ENCODE measurements at regions not wholly inside any gene's neighbourhood (a gene's known extent, or its start where the extent isn't known, plus 50 kb on each side); places are given as distances from the start of the nearest gene placed in this dataset.
"Not testable (repeated sequence)": the region's sequence is repeated elsewhere in the genome, so short reads cannot be mapped to it uniquely, and the experiment has no call there.

DNA sequence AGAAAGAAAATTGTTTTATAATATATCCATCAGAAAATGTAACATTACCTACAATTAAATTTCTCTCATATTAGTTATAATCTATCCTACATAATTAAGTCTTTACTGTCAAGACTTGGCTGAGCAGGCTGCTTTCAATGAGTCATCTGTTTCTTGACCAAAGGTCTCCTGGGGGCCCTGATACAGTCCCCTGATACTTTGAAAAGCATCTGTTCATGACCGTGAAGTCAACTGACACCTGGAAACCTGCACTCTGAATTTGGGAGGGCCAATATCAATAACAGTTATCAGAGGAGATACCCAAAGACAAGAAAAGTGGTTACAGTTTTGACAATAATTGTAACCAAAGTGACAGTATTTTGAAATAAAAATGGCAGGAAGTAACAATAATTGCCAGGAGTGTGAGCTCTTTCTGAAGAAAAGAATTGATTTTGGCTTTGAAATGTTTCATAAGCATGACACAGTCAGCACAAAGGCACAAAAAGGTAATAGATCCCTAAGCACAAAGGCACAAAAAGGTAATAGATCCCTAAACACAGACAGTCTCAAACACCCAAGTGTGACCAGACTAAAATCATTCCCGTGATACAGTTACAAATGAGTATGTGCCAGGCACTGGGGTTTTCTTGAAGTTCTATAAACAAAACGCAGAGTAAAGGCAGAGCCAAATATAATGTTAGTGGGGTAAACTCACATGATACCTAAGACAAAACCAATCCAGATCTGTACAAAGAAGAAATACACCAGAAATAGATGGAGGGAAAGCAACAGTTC lies 260.7 kb downstream of the PLOD2 start:
- no peak for DNase-seq

DNA sequence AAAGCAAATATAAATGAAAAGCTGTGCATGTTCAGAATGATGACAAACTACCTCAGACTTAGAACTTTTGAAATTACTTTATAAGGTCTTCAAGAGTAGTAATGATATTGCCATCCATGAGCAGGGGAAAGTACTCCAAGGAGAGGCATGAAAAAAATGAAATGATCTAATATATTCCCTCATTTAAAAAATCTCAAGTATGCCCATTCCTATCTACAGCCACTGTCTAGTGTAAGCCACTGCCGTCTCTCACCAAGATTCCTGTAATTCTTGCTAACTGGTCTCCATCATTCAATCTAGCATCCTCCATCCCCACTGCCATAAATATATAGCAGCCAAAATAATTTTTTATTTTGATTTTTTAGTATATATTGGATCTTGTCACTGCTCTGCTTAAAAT lies 258.8 kb downstream of the PLOD2 start:
- no peak for DNase-seq

DNA sequence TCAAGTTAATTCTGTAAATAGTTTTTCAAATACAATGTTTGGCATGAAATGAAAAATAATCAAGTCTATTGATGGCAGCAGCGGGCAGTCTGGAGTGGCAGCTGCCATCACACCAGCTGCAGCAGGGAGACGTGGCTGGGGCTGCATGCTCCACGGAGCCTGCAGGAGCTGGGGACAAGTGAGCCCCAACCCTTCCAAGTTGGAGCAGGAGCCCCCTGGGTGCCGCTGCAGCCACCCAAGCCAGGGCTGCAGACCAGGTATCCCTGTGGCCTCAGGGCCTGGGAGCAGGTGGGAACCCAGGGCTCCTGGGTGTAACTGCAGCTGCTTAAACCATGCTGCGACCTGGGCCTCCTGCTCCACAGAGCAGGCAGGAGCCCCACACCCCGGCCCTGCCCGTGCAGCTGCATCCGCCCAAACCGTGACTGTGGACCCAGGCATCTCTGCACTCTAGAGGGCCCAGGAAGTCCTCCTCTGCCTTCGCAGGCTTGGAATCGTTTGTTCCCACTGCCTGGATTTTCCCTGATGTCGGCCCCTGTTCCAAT lies 257.4 kb downstream of the PLOD2 start:
- DNase-seq = no peak

DNA sequence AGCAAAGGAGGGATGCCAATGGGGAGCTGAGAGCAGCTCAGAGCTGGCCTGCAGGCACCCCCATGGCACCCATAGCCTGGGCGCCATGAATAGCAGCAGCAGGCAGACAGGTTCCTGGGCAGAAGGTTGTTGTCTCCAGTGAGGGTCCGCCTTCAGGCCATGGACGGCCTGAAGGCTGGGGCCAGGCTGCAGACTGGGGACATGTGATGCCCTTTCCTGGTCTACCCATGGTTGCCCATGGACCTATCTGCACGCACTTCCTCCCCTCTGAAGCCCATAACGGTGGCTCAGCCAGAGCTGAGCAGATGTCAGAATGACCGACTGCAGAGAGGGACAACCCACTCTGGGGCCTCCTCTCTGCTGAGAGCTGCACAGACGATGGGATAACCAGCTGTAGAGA lies 256.8 kb downstream of the PLOD2 start:
- DNase-seq = no peak

DNA sequence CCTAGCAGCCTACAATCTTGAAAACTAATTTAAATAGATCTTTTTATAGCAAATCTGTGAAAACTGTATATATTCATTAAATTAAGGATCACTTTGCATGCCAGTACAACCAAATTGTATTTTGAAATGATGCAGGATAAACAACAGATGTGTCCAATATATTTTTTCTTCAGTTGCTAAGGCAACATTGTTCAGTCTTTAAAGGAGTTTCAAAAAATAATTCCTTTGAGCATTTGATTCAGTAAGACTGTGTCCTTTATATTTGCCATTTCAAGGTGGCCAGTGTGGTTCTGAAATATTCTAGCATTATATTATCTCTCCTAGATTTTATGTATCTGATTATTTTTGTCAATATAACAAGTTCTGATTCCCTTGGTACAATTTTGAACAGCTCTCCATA lies 254.7 kb downstream of the PLOD2 start:
- no peak for DNase-seq

DNA sequence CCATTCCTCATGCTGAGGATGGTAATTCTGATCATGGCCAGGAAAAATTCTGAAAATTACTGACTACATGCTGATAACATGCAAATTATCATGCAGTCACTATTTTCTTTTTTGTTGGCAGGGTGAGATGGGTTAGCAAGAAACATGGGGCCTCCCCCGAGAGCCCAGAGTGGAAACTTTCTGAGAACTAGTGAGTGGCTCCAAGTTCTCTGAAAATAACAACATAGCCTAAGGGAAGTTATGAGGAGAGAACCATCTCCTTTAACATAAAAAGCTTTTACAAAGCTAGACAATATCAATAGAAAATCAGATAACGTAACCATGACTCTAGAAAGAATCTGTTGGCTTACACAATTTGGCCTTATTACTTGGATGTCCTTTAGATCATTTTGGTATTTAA lies 254.2 kb downstream of the PLOD2 start:
- DNase-seq = no peak

DNA sequence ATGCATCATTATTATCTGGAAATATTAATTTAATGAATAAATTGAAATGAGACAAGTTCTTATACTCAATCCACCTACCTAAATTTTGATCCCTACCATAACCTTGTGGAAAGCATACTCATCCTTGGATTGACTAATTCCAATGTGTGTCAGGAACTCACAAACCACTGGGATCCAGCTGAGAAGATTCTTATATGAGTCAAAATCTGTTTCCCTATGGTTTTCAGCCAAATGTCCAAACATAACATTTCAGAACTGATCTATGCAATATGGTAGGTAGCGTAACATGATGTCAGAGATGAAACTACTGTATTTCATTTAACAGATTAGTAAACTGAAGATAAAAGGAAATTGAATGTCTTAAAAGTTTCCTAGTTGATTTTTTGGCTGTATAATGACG lies 250.0 kb downstream of the PLOD2 start:
- DNase-seq = no peak

DNA sequence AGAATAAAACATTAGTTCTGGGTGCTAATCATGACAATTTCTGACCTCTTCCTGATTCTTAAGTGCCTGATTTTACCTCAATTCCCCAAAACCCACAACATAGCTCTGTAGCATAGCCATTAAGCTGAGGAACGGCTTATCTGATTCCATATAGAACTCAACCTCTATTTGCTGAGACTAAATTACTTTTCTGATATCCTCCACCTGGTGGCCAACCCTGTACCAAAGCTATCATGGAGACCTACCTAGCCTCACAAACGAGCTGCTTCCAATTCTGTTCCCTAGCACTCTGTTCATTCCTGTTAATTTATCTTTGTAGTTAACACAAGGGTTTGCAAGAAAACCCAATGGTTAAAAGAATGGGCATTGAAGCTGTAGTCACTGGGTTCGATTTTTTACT lies 245.2 kb downstream of the PLOD2 start:
- no peak for DNase-seq

DNA sequence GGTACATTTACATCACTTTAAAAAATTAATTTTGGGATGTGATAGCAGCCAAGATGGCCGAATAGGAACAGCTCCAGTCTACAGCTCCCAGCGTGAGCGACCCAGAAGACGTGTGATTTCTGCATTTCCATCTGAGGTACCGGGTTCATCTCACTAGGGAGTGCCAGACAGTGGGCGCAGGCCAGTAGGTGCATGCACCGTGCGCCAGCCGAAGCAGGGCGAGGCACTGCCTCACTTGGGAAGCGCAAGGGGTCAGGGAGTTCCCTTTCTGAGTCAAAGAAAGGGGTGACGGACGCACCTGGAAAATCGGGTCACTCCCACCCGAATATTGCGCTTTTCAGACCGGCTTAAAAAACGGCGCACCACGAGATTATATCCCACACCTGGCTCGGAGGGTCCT lies 233.2 kb downstream of the PLOD2 start:
- not testable (repeated sequence) for DNase-seq

DNA sequence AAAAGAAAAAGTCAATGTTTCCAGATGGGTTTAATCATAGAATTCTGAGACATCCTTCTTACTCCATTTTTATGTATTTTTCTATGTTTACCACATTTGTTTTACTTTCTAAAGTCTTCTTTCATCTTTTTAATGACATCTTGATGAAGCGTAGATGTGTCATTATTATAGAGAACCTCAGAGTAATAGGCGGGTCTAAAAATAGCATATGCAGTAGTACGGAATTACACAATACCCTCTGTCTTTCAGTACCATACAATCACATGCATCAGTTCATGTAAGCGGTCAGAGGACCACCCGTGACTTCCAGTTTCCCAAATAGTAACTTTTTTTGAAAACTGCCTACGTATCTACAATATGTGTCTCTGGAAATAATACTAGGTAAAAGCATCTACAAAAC lies 224.0 kb downstream of the PLOD2 start:
- DNase-seq = no peak

DNA sequence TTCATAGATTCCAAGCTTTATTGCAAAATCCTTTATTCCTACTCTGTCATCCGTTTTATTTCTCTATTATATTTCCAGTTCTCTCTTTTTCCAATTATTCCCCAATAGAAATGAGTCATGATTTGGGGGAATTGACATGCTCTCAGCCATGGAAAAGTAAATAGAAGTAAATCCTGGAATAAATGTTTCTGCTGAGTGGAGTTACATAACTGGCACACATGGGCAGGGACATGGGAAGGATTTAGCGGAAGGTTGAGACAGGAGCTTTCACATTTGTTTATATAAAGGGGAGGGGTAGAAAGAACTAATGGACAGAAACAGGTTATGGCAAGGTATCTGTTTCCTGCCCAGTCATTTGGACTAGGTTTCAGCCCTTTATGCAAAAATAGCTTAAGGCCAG lies 221.6 kb downstream of the PLOD2 start:
- no peak for DNase-seq

DNA sequence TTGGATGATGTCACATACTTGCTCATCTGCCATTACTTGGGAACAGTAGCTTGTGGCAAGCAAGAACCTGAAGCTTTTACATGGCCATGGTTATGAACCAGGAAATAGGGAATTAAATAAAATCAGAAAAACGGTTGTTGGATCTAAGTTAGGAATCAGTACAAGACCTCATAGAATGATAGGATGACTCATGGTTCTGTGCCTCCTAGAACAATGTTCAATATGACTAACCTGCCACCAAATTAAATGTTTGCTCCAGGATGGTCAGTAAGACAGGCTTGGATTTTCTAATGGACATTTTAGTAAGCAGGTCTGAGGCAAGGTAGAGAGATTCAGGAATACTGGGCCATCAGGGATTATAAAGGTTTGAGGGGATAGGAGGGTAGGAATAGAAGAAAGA lies 218.9 kb downstream of the PLOD2 start:
- no peak for DNase-seq

DNA sequence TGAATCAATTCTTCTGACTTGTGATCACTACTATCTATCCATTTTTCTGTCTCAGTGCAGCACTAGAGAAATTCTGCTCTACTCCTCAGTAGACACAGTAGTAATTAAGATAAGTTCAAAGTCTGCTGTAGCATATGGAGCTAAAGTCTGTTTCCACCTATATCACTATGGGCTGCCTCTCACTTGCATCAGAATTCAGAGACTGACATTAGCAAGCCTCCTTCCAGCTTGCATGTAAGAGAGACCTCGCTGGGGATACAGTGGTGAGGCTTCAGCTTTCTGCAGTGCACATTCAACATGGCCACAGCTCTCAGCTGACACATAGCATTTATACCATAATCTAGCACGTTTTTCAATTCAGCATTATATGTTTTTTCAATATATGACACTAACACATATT lies 217.0 kb downstream of the PLOD2 start:
- DNase-seq = no peak

DNA sequence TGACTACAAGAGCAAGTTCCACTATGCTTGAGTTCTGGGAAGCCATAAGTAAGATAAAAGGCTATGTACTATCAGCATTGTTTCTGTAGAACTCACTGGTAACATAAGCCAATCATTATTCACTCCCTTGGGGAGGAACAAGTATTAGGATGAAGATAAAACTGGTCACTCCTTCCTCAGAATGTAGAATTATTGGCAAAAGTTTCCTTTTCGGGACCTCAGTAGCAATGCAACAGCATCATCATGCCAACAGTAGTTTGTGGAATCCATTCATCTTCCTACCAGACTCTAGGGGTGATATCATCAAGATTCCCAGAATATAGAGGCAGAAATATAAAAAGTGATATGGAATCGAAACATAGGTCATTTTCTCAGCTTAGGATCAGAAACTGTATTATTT lies 209.5 kb downstream of the PLOD2 start:
- DNase-seq = no peak

DNA sequence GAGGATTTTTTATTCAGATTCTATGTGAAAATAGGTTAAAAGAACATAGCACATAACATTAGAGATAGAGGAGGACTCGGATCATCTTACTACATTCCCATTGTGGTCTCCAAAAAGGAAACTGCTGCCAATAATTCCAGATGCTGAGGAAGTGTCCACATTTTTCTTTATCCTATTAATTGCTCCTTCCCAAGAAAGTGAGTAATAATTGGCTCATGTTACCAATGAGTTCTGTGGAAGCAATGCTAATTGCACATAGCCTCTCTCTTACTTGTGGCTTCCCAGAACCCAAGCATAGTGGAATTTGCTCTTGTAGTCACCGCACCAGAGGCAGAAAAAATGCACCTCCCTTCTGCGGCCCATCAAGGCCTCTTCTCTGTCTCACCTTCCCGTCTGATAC lies 208.4 kb downstream of the PLOD2 start:
- no peak for DNase-seq

DNA sequence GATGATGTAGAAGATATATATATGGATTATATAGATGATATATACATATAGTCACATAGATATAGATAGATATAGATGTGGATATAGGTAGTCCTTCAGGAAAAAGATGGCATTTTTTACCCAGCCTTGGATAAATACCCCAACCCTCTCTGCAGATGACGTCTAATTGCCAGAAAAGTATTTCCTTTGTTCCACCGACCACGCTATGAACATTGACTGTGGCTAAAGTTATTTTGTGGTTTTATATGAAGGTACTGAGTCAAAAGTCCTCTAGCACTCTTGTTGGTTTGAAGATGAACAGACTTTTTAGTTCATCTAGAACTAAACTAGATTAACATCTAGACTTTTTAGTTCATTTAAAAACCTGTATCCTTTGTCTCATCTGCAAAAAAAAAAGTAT lies 207.7 kb downstream of the PLOD2 start:
- DNase-seq = no peak

DNA sequence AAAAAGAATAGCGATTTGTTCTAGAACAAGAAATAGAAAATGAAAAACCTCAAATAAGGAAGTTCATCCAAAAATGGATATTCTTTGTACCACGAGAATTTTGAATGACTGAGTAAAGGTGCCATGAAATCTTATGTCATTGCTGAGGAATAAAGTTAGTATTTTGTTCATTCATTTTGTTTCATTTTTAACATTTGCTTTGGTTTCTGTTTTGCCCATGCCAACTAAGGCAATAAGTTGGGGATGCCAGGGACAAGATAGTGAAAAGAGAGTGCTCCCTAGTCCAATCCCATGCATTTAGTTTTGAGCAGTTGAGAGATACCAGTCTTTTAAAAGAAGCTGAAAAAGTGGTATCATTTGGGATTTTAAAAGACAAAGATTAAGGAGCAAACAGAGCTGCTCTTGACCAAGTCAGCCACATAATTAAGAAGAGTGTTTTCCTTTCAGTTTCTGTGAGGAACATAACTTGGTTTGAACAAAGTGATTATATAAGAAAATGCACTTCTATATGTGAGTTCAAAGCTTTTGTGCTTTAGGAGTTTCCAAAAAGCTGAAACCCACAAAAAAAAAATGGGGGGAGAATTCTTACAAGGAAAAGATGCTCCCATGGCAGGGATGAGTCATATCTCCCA lies 201.4 kb downstream of the PLOD2 start:
- DNase-seq = no peak

DNA sequence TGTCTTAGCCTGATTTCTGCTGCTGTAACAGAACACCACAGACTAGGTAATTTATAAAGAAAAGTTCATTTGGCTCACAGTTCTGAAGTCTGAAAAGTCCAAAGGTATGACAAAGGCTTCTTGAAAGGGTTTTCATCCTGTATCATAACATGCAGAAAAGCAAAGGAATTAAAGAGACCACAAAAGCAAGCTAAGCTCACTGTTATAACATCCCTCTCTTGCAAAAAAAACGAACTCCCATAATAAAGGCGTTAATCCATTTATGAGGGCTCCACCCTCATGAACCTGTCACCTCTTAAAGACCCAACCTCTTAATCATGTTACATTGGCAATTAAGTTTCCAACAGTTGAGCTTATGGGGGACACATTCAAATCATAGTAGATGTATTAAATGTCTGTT lies 197.9 kb downstream of the PLOD2 start:
- no peak for DNase-seq

DNA sequence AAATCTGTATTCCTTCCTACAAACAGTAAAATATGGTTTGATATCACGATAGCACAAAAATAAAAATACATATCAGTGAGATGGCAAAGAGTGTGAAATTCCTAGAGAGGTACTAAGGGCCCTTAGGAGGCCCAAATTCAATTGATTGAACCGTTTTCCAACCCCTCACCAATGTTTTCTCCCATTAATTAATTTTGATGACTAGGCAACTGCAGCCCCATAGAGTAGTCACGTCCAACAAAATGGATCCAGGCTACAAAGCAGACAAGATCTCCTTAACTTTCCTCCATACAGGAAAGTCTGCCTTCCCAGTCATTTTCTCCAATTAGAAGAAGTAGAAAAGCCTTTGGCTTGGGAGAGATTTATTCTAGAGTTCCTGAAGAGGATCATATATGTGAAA lies 193.9 kb downstream of the PLOD2 start:
- no peak for DNase-seq

DNA sequence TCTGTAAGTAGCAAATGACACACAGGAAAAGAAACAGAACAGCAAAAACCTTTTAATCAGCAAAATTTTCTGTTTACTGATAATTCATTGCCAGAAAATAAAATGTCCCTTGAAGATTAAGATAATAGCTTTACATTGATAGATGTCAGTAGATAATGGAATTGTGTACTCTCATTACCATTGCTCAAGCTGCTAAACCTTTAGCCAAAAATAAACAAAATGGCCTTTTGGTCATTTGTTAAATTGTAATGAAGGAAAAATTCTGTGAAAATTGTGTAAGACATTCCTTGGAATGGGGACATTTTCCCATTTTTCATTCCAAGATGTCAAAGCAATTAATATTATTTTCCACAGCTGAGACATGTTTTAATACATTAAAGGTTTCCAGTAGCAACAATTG lies 189.8 kb downstream of the PLOD2 start:
- DNase-seq = no peak

DNA sequence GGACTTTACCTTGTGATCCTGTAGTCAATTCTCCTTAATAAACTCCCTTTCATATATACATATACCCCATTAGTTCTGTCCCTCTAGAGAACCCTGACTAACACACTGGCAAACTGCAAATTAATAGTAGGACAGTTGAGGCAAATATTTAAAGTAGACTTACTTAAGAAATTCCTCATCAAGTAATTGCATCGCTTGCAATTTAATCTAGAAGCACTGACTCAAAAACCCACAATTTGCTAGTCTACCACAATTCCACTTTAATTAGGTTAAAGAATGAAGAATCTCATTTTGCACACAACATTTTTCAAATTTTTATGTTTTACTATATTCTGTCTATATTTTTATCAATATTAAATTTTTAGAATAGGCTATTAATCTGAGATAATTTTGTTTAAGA lies 188.1 kb downstream of the PLOD2 start:
- no peak for DNase-seq

DNA sequence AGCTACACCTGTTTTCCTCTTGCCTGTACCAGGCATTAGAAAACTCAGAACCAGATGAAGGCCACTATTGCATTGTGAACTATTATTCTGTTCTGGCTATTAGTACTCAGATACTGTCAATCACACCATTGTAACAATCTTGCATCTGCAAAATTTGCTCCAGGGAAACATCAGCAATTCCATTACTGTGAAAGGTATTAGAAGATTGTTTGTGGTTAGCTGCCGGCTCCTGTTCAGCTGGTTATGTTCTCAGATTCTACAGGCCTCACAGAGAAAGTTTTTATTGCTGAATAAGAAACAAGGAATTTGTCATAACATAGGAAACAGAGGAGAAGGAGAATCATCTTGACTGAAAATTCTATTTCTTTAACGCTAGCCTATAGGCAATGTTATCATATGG lies 179.9 kb downstream of the PLOD2 start:
- no peak for DNase-seq

DNA sequence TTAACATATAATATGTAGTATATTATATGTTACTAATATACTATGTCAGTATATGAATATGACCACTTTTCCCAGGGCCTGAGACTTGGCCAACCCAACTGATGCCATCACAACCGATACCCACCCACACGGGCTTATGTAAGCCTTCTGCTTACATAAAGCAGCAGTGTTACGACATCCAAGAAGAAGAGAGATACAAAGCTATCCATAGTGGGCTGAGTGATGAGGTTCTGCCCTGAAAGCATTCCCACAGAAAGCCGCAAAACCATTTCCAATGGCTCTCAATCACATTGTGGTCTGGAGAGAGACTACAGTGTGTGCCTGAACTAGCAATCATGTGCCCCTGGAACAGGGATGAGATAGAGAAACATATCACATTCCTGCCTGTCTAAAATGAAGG lies 177.9 kb downstream of the PLOD2 start:
- no peak for DNase-seq

Measured in activated CD4-positive, alpha-beta T cell treated with anti-CD3 and anti-CD28 coated beads, Interleukin-2, Interleukin-6, amounts not matched to agents 100 ng/mL and 50 ng/mL, durations not matched to agents 16 hours and 8 hours (primary cell).